ENCODE measurements at regions not wholly inside any gene's neighbourhood (a gene's known extent, or its start where the extent isn't known, plus 50 kb on each side); places are given as distances from the start of the nearest gene placed in this dataset.

GRCh38 chr5:167271511-167271910 lies 1019.9 kb upstream of the WWC1 start:
- Histone ChIP-seq H3K9ac (ENCODE audit: control insufficient read depth, extremely low read depth, insufficient read depth, low read length) (no peak overlapping the region), H3K79me2 (ENCODE audit: control insufficient read depth, insufficient read depth, low read length) (no peaks in the 10 kb centered on the region), H3K27ac (ENCODE audit: control insufficient read depth, insufficient read depth, low read length) (no peak overlapping the region), H3K9me3 (ENCODE audit: control insufficient read depth, low read depth, low read length) (no peaks in the 10 kb centered on the region), H2AFZ (ENCODE audit: control insufficient read depth, low read length) (no peak overlapping the region), H3K4me1 (ENCODE audit: control insufficient read depth, extremely low read depth, insufficient read depth, low read length) (no peaks in the 10 kb centered on the region), H3K4me3 (ENCODE audit: control insufficient read depth in 2 of 3, extremely low read depth in 1 of 3, insufficient read depth in 2 of 3, low read depth in 1 of 3, low read length in 3 of 3) (no peak overlapping the region), H3K9me1 (ENCODE audit: control insufficient read depth, extremely low read depth, insufficient read depth, low read length) (no peaks in the 10 kb centered on the region), H3K27me3 (ENCODE audit: control insufficient read depth, extremely low read depth, insufficient read depth, low read length) (no peaks in the 10 kb centered on the region), H4K20me1 (ENCODE audit: control insufficient read depth, extremely low read depth, insufficient read depth, low read length) (no peaks in the 10 kb centered on the region), H3K36me3 (ENCODE audit: control insufficient read depth in 2 of 2, extremely low read depth in 1 of 2, insufficient read depth in 2 of 2, low read length in 2 of 2) (no peaks in the 10 kb centered on the region), H3K4me2 (ENCODE audit: control insufficient read depth, extremely low read depth, insufficient read depth, low read depth, low read length) (no peak overlapping the region)
- no peak for FAIRE-seq
- no peak for DNase-seq (ENCODE audit: low read depth, low spot score)
- TF ChIP-seq, protein P1, sequence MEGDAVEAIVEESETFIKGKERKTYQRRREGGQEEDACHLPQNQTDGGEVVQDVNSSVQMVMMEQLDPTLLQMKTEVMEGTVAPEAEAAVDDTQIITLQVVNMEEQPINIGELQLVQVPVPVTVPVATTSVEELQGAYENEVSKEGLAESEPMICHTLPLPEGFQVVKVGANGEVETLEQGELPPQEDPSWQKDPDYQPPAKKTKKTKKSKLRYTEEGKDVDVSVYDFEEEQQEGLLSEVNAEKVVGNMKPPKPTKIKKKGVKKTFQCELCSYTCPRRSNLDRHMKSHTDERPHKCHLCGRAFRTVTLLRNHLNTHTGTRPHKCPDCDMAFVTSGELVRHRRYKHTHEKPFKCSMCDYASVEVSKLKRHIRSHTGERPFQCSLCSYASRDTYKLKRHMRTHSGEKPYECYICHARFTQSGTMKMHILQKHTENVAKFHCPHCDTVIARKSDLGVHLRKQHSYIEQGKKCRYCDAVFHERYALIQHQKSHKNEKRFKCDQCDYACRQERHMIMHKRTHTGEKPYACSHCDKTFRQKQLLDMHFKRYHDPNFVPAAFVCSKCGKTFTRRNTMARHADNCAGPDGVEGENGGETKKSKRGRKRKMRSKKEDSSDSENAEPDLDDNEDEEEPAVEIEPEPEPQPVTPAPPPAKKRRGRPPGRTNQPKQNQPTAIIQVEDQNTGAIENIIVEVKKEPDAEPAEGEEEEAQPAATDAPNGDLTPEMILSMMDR (optimal IDR thresholded peaks at IDR 0.05 in 1 of 3, IDR thresholded peaks at IDR 0.05 in 1 of 3, conservative IDR thresholded peaks at IDR 0.05 in 1 of 3; ENCODE audit: extremely low read depth in 1 of 3, insufficient read depth in 2 of 3, low read length in 3 of 3), result no peak
- dilution Hi-C loops (cut with MboI; ENCODE audit: extremely low pct_ligation_motif_present, low sequenced_read_pairs), result no loop called here

GRCh38 chr5:167280111-167280510 lies 1011.3 kb upstream of the WWC1 start:
- FAIRE-seq, result no peak
- Histone ChIP-seq H3K4me1 (ENCODE audit: control insufficient read depth, extremely low read depth, insufficient read depth, low read length) (no peaks in the 10 kb centered on the region), H3K9me1 (ENCODE audit: control insufficient read depth, extremely low read depth, insufficient read depth, low read length) (no peaks in the 10 kb centered on the region), H3K79me2 (ENCODE audit: control insufficient read depth, insufficient read depth, low read length) (no peaks in the 10 kb centered on the region), H4K20me1 (ENCODE audit: control insufficient read depth, extremely low read depth, insufficient read depth, low read length) (no peaks in the 10 kb centered on the region), H3K36me3 (ENCODE audit: control insufficient read depth in 2 of 2, extremely low read depth in 1 of 2, insufficient read depth in 2 of 2, low read length in 2 of 2) (no peaks in the 10 kb centered on the region), H2AFZ (ENCODE audit: control insufficient read depth, low read length) (no peak overlapping the region), H3K4me2 (ENCODE audit: control insufficient read depth, extremely low read depth, insufficient read depth, low read depth, low read length) (no peak overlapping the region), H3K9ac (ENCODE audit: control insufficient read depth, extremely low read depth, insufficient read depth, low read length) (no peak overlapping the region), H3K27ac (ENCODE audit: control insufficient read depth, insufficient read depth, low read length) (no peak overlapping the region), H3K9me3 (ENCODE audit: control insufficient read depth, low read depth, low read length) (no peaks in the 10 kb centered on the region), H3K4me3 (ENCODE audit: control insufficient read depth in 2 of 3, extremely low read depth in 1 of 3, insufficient read depth in 2 of 3, low read depth in 1 of 3, low read length in 3 of 3) (no peak overlapping the region), H3K27me3 (ENCODE audit: control insufficient read depth, extremely low read depth, insufficient read depth, low read length) (peaks cover 4% of the 10 kb centered on the region)
- dilution Hi-C loops (cut with MboI; ENCODE audit: extremely low pct_ligation_motif_present, low sequenced_read_pairs), result no loop called here
- no peak for TF ChIP-seq EZH2 (IDR thresholded peaks at IDR 0.05; ENCODE audit: low read length)
- TF ChIP-seq, protein P1 (optimal IDR thresholded peaks at IDR 0.05 in 1 of 3, IDR thresholded peaks at IDR 0.05 in 1 of 3, conservative IDR thresholded peaks at IDR 0.05 in 1 of 3; ENCODE audit: extremely low read depth in 1 of 3, insufficient read depth in 2 of 3, low read length in 3 of 3), result no peak
- no peak for DNase-seq (ENCODE audit: low read depth, low spot score)

Data from keratinocyte (primary cell).